Lower leg skin (tissue), 4 donors: ENCODE measurements at regions not wholly inside any gene's neighbourhood (a gene's known extent, or its start where the extent isn't known, plus 50 kb on each side); places are given as distances from the start of the nearest gene placed in this dataset.

Experiments
- DNase-seq, 2 donors: peaks; one replicate each; pipeline ENCODE4 v3.0.0-alpha.2; 2019; ENCODE audit warnings: low spot score in 2 of 2
- H3K4me3 ChIP-seq: fragments of 200-600 bp; sonication (generic); 2 replicates; pipeline ENCODE4 v1.5.1; 2017; ENCODE audit warnings: mild to moderate bottlenecking, low read depth; ENCODE audit not compliant: poor library complexity, severe bottlenecking
- CTCF ChIP-seq, 3 donors: fragments of 450-650 bp; IDR thresholded peaks; one replicate each; pipeline ENCODE4 v1.5.1; 2016; ENCODE audit warnings: antibody characterized with exemption in 3 of 3, mild to moderate bottlenecking in 3 of 3, moderate library complexity in 2 of 3
- POLR2A ChIP-seq, 2 donors: fragments of 450-650 bp; IDR thresholded peaks; one replicate each; pipeline ENCODE4 v1.6.1; 2016 to 2017; ENCODE audit warnings: antibody characterized with exemption in 2 of 2, mild to moderate bottlenecking in 1 of 2, moderate library complexity in 1 of 2
- WGBS, 2 donors: methylation state at CpG; one replicate each; pipeline ENCODE4 v1.1.5; 2018; 5-methylcytosine and 5-hydroxymethylcytosine counted together
- intact Hi-C: fragments of 100-400 bp; cut with DNase I; formaldehyde crosslinking; loops from one replicate; pipeline ENCODE4 v1.15.0; 2023; ENCODE audit warnings: low total_unique reads

GRCh38 chr15:31494786-31495185 is 168.2 kb downstream of the KLF13 start:
- TF ChIP-seq CTCF (IDR thresholded peaks at IDR 0.05) (no peak), POLR2A (IDR thresholded peaks at IDR 0.05) (no peak)
- DNase-seq: no peak
- intact Hi-C loops: no loop called here
- WGBS, 2 donors: 73 to 96% methylated on average over 4 of the region's 4 CpGs
- H3K4me3 ChIP-seq: no peak overlapping the region

GRCh38 chr15:31495281-31495680 is 168.6 kb downstream of the KLF13 start:
- WGBS, 2 donors: 86 to 91% methylated on average over 4 of the region's 4 CpGs
- H3K4me3 ChIP-seq: no peak overlapping the region
- intact Hi-C loops: no loop called here
- TF ChIP-seq CTCF (IDR thresholded peaks at IDR 0.05) (no peak), POLR2A (IDR thresholded peaks at IDR 0.05) (no peak)
- no peak for DNase-seq

- TF ChIP-seq POLR2A (IDR thresholded peaks at IDR 0.05): no peak
- intact Hi-C loops: no loop called here
- 82 to 83% methylated on average over 2 of the region's 2 CpGs for whole genome bisulfite sequencing, 2 donors
- DNase-seq: no peak
- no peak overlapping the region for H3K4me3 ChIP-seq
Observed at GRCh38 chr15:31497838-31498237, 171.2 kb downstream of the KLF13 start.

- DNase-seq: no peak
- 92 to 96% methylated on average over 1 of the region's 1 CpG for WGBS, 2 donors
- intact Hi-C loops: no loop called here
- TF ChIP-seq POLR2A (IDR thresholded peaks at IDR 0.05) (no peak), CTCF (IDR thresholded peaks at IDR 0.05) (no peak)
- no peak overlapping the region for H3K4me3 ChIP-seq
Observed at GRCh38 chr15:31498329-31498728, 171.7 kb downstream of the KLF13 start.

GRCh38 chr15:31498756-31499155 is 172.1 kb downstream of the KLF13 start:
- no peak for DNase-seq
- TF ChIP-seq CTCF (IDR thresholded peaks at IDR 0.05) (no peak), POLR2A (IDR thresholded peaks at IDR 0.05) (no peak)
- H3K4me3 ChIP-seq: no peak overlapping the region
- intact Hi-C loops: no loop called here
- 84 to 85% methylated on average over 4 of the region's 4 CpGs for WGBS, 2 donors

- intact Hi-C loops: no loop called here
- no peak for DNase-seq
- TF ChIP-seq POLR2A (IDR thresholded peaks at IDR 0.05) (no peak), CTCF (IDR thresholded peaks at IDR 0.05) (no peak)
- no peak overlapping the region for H3K4me3 ChIP-seq
- WGBS, 2 donors: 87 to 97% methylated on average over 11 to 12 of the region's 13 CpGs
Observed at GRCh38 chr15:31499236-31499952, 172.8 kb downstream of the KLF13 start.
